GM06990 (cell line): ENCODE measurements at regions not wholly inside any gene's neighbourhood (a gene's known extent, or its start where the extent isn't known, plus 50 kb on each side); places are given as distances from the start of the nearest gene placed in this dataset.

ENCODE experiments used
- DNase-seq: peaks from one replicate; pipeline ENCODE4 v3.0.0-alpha.2; 2011; ENCODE audit not compliant: insufficient read length; ENCODE audit errors: extremely low read depth
- H3K27me3 ChIP-seq: replicated peaks from 2 replicates; pipeline ENCODE4 v1.6.0; 2011; ENCODE audit warnings: low read length; ENCODE audit not compliant: control insufficient read depth, insufficient read depth
- H3K36me3 ChIP-seq: 2 replicates; pipeline ENCODE4 v1.5.1; 2011; ENCODE audit warnings: low read length; ENCODE audit not compliant: control insufficient read depth, insufficient read depth
- H3K4me3 ChIP-seq: replicated peaks from 2 replicates; pipeline ENCODE4 v1.5.1; 2011; ENCODE audit warnings: low read depth, mild to moderate bottlenecking, control low read depth, low read length
- CTCF ChIP-seq: IDR thresholded peaks from 2 replicates; pipeline ENCODE4 v1.5.1; 2011; ENCODE audit warnings: low read length, control low read depth, mild to moderate bottlenecking, inconsistent platforms; ENCODE audit not compliant: insufficient read depth, poor library complexity, severe bottlenecking

GRCh38 chr3:11720917-11721411, 77.2 kb upstream of the VGLL4 start:
- Histone ChIP-seq H3K4me3 (no peak overlapping the region), H3K36me3 (no peaks in the 10 kb centered on the region), H3K27me3 (no peaks in the 10 kb centered on the region)
- DNase-seq, result no peak
- TF ChIP-seq CTCF, result no peak

GRCh38 chr3:11720304-11720898, 76.7 kb upstream of the VGLL4 start:
- DNase-seq, result peak; percentile 55
- Histone ChIP-seq H3K36me3 (no peaks in the 10 kb centered on the region), H3K4me3 (peak overlapping the region; percentile 88), H3K27me3 (no peaks in the 10 kb centered on the region)
- no peak for TF ChIP-seq CTCF

- H3K4me3 ChIP-seq, result peak overlapping the region; percentile 88
- H3K36me3 ChIP-seq, result no peaks in the 10 kb centered on the region
- no peak for TF ChIP-seq CTCF
- no peaks in the 10 kb centered on the region for H3K27me3 ChIP-seq
- peak; percentile 55 for DNase-seq
Observed at GRCh38 chr3:11719406-11720303, 75.9 kb upstream of the VGLL4 start.

- Histone ChIP-seq H3K4me3 (peak overlapping the region; percentile 88), H3K27me3 (no peaks in the 10 kb centered on the region), H3K36me3 (no peaks in the 10 kb centered on the region)
- peak; percentile 31 for DNase-seq
- TF ChIP-seq CTCF, result no peak
Observed at GRCh38 chr3:11718637-11719405, 75.1 kb upstream of the VGLL4 start.

GRCh38 chr3:11717768-11718636, 74.3 kb upstream of the VGLL4 start:
- Histone ChIP-seq H3K4me3 (peak overlapping the region; percentile 88), H3K36me3 (no peaks in the 10 kb centered on the region), H3K27me3 (no peaks in the 10 kb centered on the region)
- TF ChIP-seq CTCF, result no peak
- DNase-seq, result no peak
